Mucosa of descending colon (tissue), 3 donors: ENCODE measurements at regions not wholly inside any gene's neighbourhood (a gene's known extent, or its start where the extent isn't known, plus 50 kb on each side); places are given as distances from the start of the nearest gene placed in this dataset.
A peak's percentile ranks its signal among the peaks of the same experiment; 100 is the strongest.

Experiments used
- ATAC-seq: fragments of 200-7000 bp; cut with Tn5 transposase; one replicate; pipeline ENCODE4 v1.9.1; 2020; ENCODE audit warnings: mild to moderate bottlenecking, moderate library complexity
- DNase-seq, 3 donors: peaks; one replicate each; pipeline ENCODE4 v3.0.0-alpha.2; 2020
- H3K36me3 ChIP-seq: fragments of 200-600 bp; one replicate; pipeline ENCODE4 v1.8.0; 2021; ENCODE audit warnings: low read depth, mild to moderate bottlenecking
- H3K4me1 ChIP-seq: fragments of 200-600 bp; one replicate; pipeline ENCODE4 v1.8.0; 2021; ENCODE audit warnings: low read depth, mild to moderate bottlenecking
- H3K4me3 ChIP-seq: fragments of 200-600 bp; one replicate; pipeline ENCODE4 v1.8.0; 2021; ENCODE audit warnings: mild to moderate bottlenecking
- H3K9me3 ChIP-seq: fragments of 200-600 bp; one replicate; pipeline ENCODE4 v1.8.0; 2021; ENCODE audit warnings: mild to moderate bottlenecking
- intact Hi-C, 2 donors: fragments of 100-400 bp; cut with DNase I in 1 of 2; cut with micrococcal nuclease in 1 of 2; formaldehyde crosslinking; loops; one replicate each; pipeline versions ENCODE4 v1.11.0 to v1.11.1; 2022; cut with DNase I, micrococcal nuclease
- TF ChIP-seq, protein P1 (sequence below): fragments of 200-600 bp; IDR thresholded peaks from one replicate; pipeline ENCODE4 v1.8.0; 2022; ENCODE audit warnings: antibody characterized with exemption, mild to moderate bottlenecking
- donor health status: DM: no; HTN: no; CAD: no; lungs with moderate emphysema.
- donor health status: DM: no; HTN: no; CAD: no.
- donor health status: DM: no; HTN: yes; CAD: no.

DNA sequence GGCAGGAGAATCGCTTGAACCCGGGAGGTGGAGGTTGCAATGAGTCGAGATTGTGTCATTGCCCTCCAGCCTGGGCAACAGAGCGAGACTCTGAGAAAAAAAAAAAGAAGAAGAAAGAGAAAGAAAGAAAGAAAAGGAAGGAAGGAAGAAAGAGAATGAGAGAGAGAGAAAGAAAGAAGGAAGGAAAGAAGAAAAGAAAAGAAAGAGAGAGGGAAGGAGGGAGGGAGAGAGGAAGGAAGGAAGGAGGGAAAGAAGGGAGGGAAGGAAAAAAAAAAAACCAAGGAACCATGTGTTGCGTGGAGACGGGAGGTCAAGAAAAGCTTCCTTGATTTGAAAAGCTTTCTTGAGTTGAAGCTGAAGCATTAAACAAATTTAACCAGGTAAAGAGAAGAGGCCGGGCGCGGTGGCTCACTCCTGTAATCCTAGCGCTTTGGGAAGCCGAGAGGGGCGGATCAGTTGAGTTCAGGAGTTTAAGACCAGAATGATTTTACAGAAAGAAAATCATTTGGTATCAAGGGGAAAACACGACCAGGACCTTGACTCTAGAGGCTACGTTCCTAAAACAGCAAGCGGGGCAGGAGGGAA is 90.5 kb upstream of the PRSS16 start:
- ATAC-seq (peak; percentile 33), DNase-seq (no peak)
- no peaks in the 10 kb centered on the region for H3K9me3 ChIP-seq
- no peak overlapping the region for H3K4me3 ChIP-seq
- H3K36me3 ChIP-seq = no peaks in the 10 kb centered on the region
- intact Hi-C loops = no loop called here
- no peaks in the 10 kb centered on the region for H3K4me1 ChIP-seq
- TF ChIP-seq, protein P1, sequence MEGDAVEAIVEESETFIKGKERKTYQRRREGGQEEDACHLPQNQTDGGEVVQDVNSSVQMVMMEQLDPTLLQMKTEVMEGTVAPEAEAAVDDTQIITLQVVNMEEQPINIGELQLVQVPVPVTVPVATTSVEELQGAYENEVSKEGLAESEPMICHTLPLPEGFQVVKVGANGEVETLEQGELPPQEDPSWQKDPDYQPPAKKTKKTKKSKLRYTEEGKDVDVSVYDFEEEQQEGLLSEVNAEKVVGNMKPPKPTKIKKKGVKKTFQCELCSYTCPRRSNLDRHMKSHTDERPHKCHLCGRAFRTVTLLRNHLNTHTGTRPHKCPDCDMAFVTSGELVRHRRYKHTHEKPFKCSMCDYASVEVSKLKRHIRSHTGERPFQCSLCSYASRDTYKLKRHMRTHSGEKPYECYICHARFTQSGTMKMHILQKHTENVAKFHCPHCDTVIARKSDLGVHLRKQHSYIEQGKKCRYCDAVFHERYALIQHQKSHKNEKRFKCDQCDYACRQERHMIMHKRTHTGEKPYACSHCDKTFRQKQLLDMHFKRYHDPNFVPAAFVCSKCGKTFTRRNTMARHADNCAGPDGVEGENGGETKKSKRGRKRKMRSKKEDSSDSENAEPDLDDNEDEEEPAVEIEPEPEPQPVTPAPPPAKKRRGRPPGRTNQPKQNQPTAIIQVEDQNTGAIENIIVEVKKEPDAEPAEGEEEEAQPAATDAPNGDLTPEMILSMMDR = no peak

DNA sequence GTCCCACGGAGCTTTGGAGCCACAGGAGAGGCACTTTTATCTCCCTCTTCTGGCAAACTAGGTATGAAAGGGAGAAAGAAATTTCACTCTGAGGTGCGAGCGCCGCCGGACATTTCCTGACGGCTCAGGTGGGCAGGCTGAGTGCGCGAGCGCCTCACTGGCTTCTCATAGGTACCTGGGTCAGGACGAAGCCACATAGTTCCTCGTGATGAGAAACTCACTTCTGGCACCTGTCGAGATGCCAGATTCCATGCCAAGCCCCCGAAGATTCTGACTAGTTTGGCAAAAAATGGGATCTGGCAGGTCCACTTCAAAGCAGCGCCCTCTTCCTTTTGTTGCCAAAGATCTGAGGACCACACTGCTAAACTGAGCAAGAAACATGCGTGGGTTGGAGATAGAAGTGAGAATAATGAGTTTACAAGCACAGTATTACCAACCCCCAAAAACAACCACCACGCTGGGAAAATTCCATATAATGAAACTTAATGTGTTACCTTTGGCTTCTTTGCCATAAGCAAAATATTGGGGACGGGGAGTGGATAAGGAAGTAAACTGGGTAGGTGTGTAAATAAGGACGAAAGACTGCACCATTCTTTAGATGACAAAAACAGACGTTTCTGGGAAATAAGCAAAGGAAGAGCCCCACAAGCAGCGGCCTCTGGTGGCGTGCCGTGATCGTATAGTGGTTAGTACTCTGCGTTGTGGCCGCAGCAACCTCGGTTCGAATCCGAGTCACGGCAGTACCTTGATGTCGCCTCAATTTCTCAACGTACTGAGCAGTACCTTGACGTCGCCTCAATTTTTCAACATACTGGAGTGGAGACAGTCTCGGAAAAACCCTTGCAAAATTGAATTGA is 89.8 kb upstream of the PRSS16 start:
- DNase-seq (peak; percentile 72 to 80 (median 77)), ATAC-seq (peak; percentile 81)
- intact Hi-C loops = no loop called here
- Histone ChIP-seq H3K4me1 (no peaks in the 10 kb centered on the region), H3K36me3 (no peaks in the 10 kb centered on the region), H3K4me3 (no peak overlapping the region), H3K9me3 (no peaks in the 10 kb centered on the region)
- TF ChIP-seq, protein P1 = no peak

DNA sequence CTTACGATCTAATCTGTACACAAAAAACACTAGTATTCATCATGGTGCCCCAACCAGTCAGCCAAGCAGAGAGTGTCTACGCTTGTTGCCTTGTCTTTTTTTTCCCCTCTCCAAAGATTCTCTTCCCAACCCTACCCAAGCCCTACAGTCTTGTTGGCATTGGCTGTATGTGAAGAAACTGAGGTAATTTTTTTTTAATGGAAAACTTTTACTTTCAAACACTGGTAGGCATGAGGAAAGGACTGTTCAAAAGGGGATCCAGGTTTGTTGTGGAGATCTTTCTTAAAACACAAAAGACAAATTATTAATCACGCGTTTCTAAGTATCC is 89.2 kb upstream of the PRSS16 start:
- H3K9me3 ChIP-seq = no peaks in the 10 kb centered on the region
- TF ChIP-seq, protein P1 = no peak
- H3K4me1 ChIP-seq = no peaks in the 10 kb centered on the region
- ATAC-seq (no peak), DNase-seq (no peak)
- H3K4me3 ChIP-seq = no peak overlapping the region
- intact Hi-C loops = no loop called here
- no peaks in the 10 kb centered on the region for H3K36me3 ChIP-seq

DNA sequence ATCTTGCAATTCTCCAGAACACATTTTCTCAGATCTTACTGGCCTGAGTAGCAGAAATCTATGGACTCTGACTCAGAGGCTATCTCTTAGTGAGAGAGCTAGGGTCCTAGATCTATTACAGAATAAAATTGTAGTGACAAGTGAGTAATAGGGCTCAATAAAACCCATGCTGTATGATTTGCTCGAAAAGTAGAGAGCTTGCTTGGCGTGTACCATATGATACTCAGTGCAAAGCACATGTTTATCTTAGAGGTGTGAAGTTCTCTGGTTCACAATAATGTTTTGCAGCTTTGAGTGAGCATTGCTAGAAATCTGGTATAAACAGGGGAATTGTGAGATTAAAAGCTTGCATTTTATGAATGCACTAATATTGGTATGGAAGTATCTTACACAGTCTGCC is 87.8 kb upstream of the PRSS16 start:
- H3K9me3 ChIP-seq = no peaks in the 10 kb centered on the region
- H3K4me1 ChIP-seq = no peaks in the 10 kb centered on the region
- H3K36me3 ChIP-seq = no peaks in the 10 kb centered on the region
- no peak for ATAC-seq
- no peak overlapping the region for H3K4me3 ChIP-seq
- intact Hi-C loops = no loop called here
- TF ChIP-seq, protein P1 = no peak
- DNase-seq = no peak

DNA sequence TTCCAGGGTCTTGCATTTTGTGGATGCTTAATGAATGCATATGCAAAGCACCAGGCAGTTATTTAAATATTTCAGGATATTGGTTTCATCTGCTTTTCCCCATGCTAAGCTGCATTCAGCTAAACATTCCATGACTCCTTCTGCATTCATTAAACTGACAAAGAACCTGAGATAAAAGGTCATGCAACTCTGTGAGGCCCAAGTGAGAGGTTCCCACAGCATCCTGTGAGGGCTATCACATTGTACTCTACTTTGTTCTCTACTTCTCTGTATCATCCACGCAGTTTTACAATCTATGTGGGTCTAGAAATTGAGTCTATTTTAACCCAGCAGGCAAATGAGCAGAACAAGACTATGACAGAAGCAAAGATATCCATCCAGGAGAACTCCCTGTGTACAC is 86.4 kb upstream of the PRSS16 start:
- intact Hi-C loops = no loop called here
- H3K36me3 ChIP-seq = no peaks in the 10 kb centered on the region
- TF ChIP-seq, protein P1 = no peak

More for the DNA sequence above, 86.4 kb upstream of the PRSS16 start:
- DNase-seq = no peak
- no peak for ATAC-seq
- Histone ChIP-seq H3K4me1 (no peaks in the 10 kb centered on the region), H3K9me3 (no peaks in the 10 kb centered on the region), H3K4me3 (no peak overlapping the region)
